H9 (cell line): ENCODE measurements at regions not wholly inside any gene's neighbourhood (a gene's known extent, or its start where the extent isn't known, plus 50 kb on each side); places are given as distances from the start of the nearest gene placed in this dataset.

ENCODE experiments used
- DNase-seq: peaks from one replicate; pipeline ENCODE4 v3.0.0-alpha.2; 2017
- H2AFZ ChIP-seq: one replicate; pipeline ENCODE4 v1.6.1; 2013; ENCODE audit warnings: mild to moderate bottlenecking, low read length, control low read depth, moderate library complexity
- H2AK5ac ChIP-seq: 2 replicates; pipeline ENCODE4 v1.6.1; 2013; ENCODE audit warnings: low read length, control low read depth, mixed read lengths; ENCODE audit not compliant: insufficient read length
- H2BK120ac ChIP-seq: one replicate; pipeline ENCODE4 v1.6.1; 2013; ENCODE audit warnings: low read depth, mild to moderate bottlenecking, low read length, control low read depth, inconsistent platforms; ENCODE audit not compliant: poor library complexity, severe bottlenecking
- H2BK12ac ChIP-seq: 2 replicates; pipeline ENCODE4 v1.6.1; 2013; ENCODE audit warnings: low read length, control low read depth, mixed read lengths, low read depth; ENCODE audit not compliant: insufficient read length
- H2BK15ac ChIP-seq: 2 replicates; pipeline ENCODE4 v1.6.1; 2013; ENCODE audit warnings: low read depth, low read length, control low read depth
- H2BK20ac ChIP-seq: one replicate; pipeline ENCODE4 v1.6.1; 2013; ENCODE audit warnings: low read depth, mild to moderate bottlenecking, low read length, control low read depth, inconsistent platforms; ENCODE audit not compliant: poor library complexity, severe bottlenecking
- H2BK5ac ChIP-seq: 2 replicates; pipeline ENCODE4 v1.6.1; 2013; ENCODE audit warnings: low read length, control low read depth, mixed read lengths; ENCODE audit not compliant: insufficient read length
- H3K14ac ChIP-seq: 2 replicates; pipeline ENCODE4 v1.6.1; 2013; ENCODE audit warnings: low read length, control low read depth; ENCODE audit not compliant: insufficient read depth
- H3K18ac ChIP-seq: 2 replicates; pipeline ENCODE4 v1.6.1; 2013; ENCODE audit warnings: low read depth, mild to moderate bottlenecking, mixed read lengths, low read length, control low read depth; ENCODE audit not compliant: insufficient read length
- H3K23ac ChIP-seq: 2 replicates; pipeline ENCODE4 v1.6.1; 2013; ENCODE audit warnings: low read length, control low read depth, mixed read lengths, low read depth; ENCODE audit not compliant: insufficient read length
- H3K23me2 ChIP-seq: 2 replicates; pipeline ENCODE4 v1.6.1; 2013; ENCODE audit warnings: low read depth, mild to moderate bottlenecking, mixed read lengths, low read length, control low read depth; ENCODE audit not compliant: insufficient read length, poor library complexity, severe bottlenecking
- H3K27ac ChIP-seq: 2 replicates; pipeline ENCODE4 v1.5.1; 2013; ENCODE audit warnings: low read length, control low read depth, mixed read lengths, low read depth; ENCODE audit not compliant: insufficient read length
- H3K27me3 ChIP-seq: 2 replicates; pipeline ENCODE4 v1.6.1; 2013; ENCODE audit warnings: low read length, control low read depth, inconsistent platforms; ENCODE audit not compliant: insufficient read depth
- H3K4ac ChIP-seq: 2 replicates; pipeline ENCODE4 v1.6.1; 2013; ENCODE audit warnings: low read depth, mild to moderate bottlenecking, control low read depth, inconsistent platforms, low read length, moderate library complexity
- H3K4me1 ChIP-seq: 2 replicates; pipeline ENCODE4 v1.6.1; 2013; ENCODE audit warnings: low read length, control low read depth, inconsistent platforms; ENCODE audit not compliant: insufficient read depth
- H3K4me2 ChIP-seq: 2 replicates; pipeline ENCODE4 v1.6.1; 2013; ENCODE audit warnings: low read length, control low read depth, mixed read lengths; ENCODE audit not compliant: insufficient read length, insufficient read depth
- H3K56ac ChIP-seq: 2 replicates; pipeline ENCODE4 v1.6.1; 2013; ENCODE audit warnings: low read depth, mild to moderate bottlenecking, mixed read lengths, low read length, control low read depth; ENCODE audit not compliant: insufficient read length
- H3K79me1 ChIP-seq: 2 replicates; pipeline ENCODE4 v1.6.1; 2013; ENCODE audit warnings: low read depth, mild to moderate bottlenecking, moderate library complexity, low read length, control low read depth, inconsistent platforms; ENCODE audit not compliant: insufficient read depth, poor library complexity, severe bottlenecking
- H3K79me2 ChIP-seq: 2 replicates; pipeline ENCODE4 v1.6.1; 2013; ENCODE audit warnings: low read length, control low read depth, inconsistent platforms; ENCODE audit not compliant: insufficient read depth
- H3K9ac ChIP-seq: 2 replicates; pipeline ENCODE4 v1.6.1; 2013; ENCODE audit warnings: low read length, control low read depth, mixed read lengths; ENCODE audit not compliant: insufficient read length; ENCODE audit errors: extremely low read depth
- H3K9me3 ChIP-seq: one replicate; pipeline ENCODE4 v1.6.1; 2013; ENCODE audit warnings: low read depth, low read length, inconsistent platforms; ENCODE audit not compliant: control insufficient read depth
- H3T11ph ChIP-seq: one replicate; pipeline ENCODE4 v1.6.1; 2013; ENCODE audit warnings: mild to moderate bottlenecking, low read length, control low read depth, inconsistent platforms
- H4K20me1 ChIP-seq: one replicate; pipeline ENCODE4 v1.6.1; 2013; ENCODE audit not compliant: control insufficient read depth, insufficient read length, insufficient read depth
- H4K5ac ChIP-seq: 2 replicates; pipeline ENCODE4 v1.6.1; 2013; ENCODE audit warnings: low read depth, mild to moderate bottlenecking, mixed read lengths, low read length, control low read depth; ENCODE audit not compliant: insufficient read length
- H4K8ac ChIP-seq: replicated peaks from 2 replicates; pipeline ENCODE4 v1.6.1; 2013; ENCODE audit warnings: low read length, control low read depth, mixed read lengths, low read depth; ENCODE audit not compliant: insufficient read length
- H4K91ac ChIP-seq: 2 replicates; pipeline ENCODE4 v1.6.1; 2013; ENCODE audit warnings: low read depth, mild to moderate bottlenecking, moderate library complexity, mixed read lengths, low read length, control low read depth; ENCODE audit not compliant: insufficient read length
- H3K27ac Mint-ChIP-seq, 3 experiments: 2 replicates in 2 of 3; 3 replicates in 1 of 3; pipeline ENCODE4 v1.8.0; 2020 to 2021; ENCODE audit warnings: mixed read lengths in 3 of 3, mild to moderate bottlenecking in 1 of 3, moderate library complexity in 1 of 3
- H3K27me3 Mint-ChIP-seq: 2 replicates; pipeline ENCODE4 v1.8.0; 2021; ENCODE audit warnings: low read depth, mild to moderate bottlenecking, moderate library complexity, mixed read lengths
- H3K36me3 Mint-ChIP-seq, 3 experiments: 2 replicates in 2 of 3; 3 replicates in 1 of 3; pipeline ENCODE4 v1.8.0; 2020 to 2021; ENCODE audit warnings: low read depth in 3 of 3, mixed read lengths in 3 of 3; ENCODE audit not compliant: insufficient read depth in 1 of 3
- H3K4me1 Mint-ChIP-seq, 2 experiments: 2 replicates each; pipeline ENCODE4 v1.8.0; 2020; ENCODE audit warnings: mixed read lengths in 2 of 2
- H3K4me3 Mint-ChIP-seq, 2 experiments: 2 replicates in 1 of 2; 3 replicates in 1 of 2; pipeline ENCODE4 v1.8.0; 2020 to 2021; ENCODE audit warnings: mild to moderate bottlenecking in 2 of 2, mixed read lengths in 2 of 2, moderate library complexity in 1 of 2
- H3K9me3 Mint-ChIP-seq, 2 experiments: 2 replicates in 1 of 2; 3 replicates in 1 of 2; pipeline ENCODE4 v1.8.0; 2020; ENCODE audit warnings: mild to moderate bottlenecking in 2 of 2, mixed read lengths in 2 of 2, moderate library complexity in 1 of 2
- CTCF ChIP-seq: fragments of 200-600 bp; sonication (generic); conservative IDR thresholded peaks from 3 replicates; pipeline ENCODE4 v1.8.0; 2021; ENCODE audit warnings: antibody characterized with exemption, mild to moderate bottlenecking
- WGBS: extraction: QIAGEN DNeasy Blood & Tissue Kit; methylation state at CpG from one replicate; pipeline ENCODE4 v1.1.7; 2013; ENCODE audit warnings: missing lambda C conversion rate, low lambda C conversion rate, mixed read lengths; ENCODE audit not compliant: insufficient read length; ENCODE audit errors: extremely low coverage; 5-methylcytosine and 5-hydroxymethylcytosine counted together

GRCh38 chr15:100762913-100763834 lies 116.5 kb upstream of the ALDH1A3 start:
- no peak overlapping the region for H3K4me2 ChIP-seq
- no peak overlapping the region for H3K27ac ChIP-seq
- H4K5ac ChIP-seq, result no peak overlapping the region
- no peaks in the 10 kb centered on the region for H3K9me3 Mint-ChIP-seq
- no peak overlapping the region for H2BK5ac ChIP-seq
- H3K14ac ChIP-seq, result no peak overlapping the region; the same call in 1 of the 2 replicates
- H3K18ac ChIP-seq, result no peak overlapping the region
- no peak overlapping the region for H3T11ph ChIP-seq
- no peak overlapping the region for H3K23ac ChIP-seq
- H2BK20ac ChIP-seq, result no peak overlapping the region
- no peak overlapping the region for H3K4ac ChIP-seq
- H3K36me3 Mint-ChIP-seq, result no peaks in the 10 kb centered on the region
- no peak overlapping the region for H2BK15ac ChIP-seq
- no peak overlapping the region for H4K91ac ChIP-seq
- H3K27ac Mint-ChIP-seq, result 0 out of 7 replicates have a peak overlapping the region, but pooled peaks of 1 of the 3 experiments have one; percentile 35
- H2AFZ ChIP-seq, result no peak overlapping the region
- no peaks in the 10 kb centered on the region; the same call in 1 of the 2 replicates for H3K27me3 Mint-ChIP-seq
- no peak overlapping the region for H3K56ac ChIP-seq
- no peak overlapping the region for H2BK120ac ChIP-seq
- WGBS, result no CpG with 5 or more reads among the region's 10 CpGs
- no peak for TF ChIP-seq CTCF
- H4K20me1 ChIP-seq, result no peaks in the 10 kb centered on the region
- no peak overlapping the region for H2BK12ac ChIP-seq
- no peak overlapping the region for H2AK5ac ChIP-seq
- H3K4me1 Mint-ChIP-seq, result peaks cover 22 to 30% of the 10 kb centered on the region in 2 experiments
- H3K9ac ChIP-seq, result no peak overlapping the region
- H3K4me1 ChIP-seq, result no peaks in the 10 kb centered on the region; the same call in 1 of the 2 replicates
- H3K79me2 ChIP-seq, result no peaks in the 10 kb centered on the region
- H3K9me3 ChIP-seq, result no peaks in the 10 kb centered on the region
- no peak overlapping the region for H3K4me3 Mint-ChIP-seq
- H3K27me3 ChIP-seq, result no peaks in the 10 kb centered on the region
- DNase-seq, result no peak
- no peak overlapping the region for H4K8ac ChIP-seq
- H3K79me1 ChIP-seq, result no peaks in the 10 kb centered on the region
- no peaks in the 10 kb centered on the region for H3K23me2 ChIP-seq
